Right renal pelvis (tissue), 4 donors: ENCODE measurements at regions not wholly inside any gene's neighbourhood (a gene's known extent, or its start where the extent isn't known, plus 50 kb on each side); places are given as distances from the start of the nearest gene placed in this dataset.

ENCODE experiments used
- DNase-seq, 4 donors: peaks; one replicate each; pipeline ENCODE4 v3.0.0-alpha.2; 2013; ENCODE audit warnings: low read depth in 4 of 4, low spot score in 3 of 4, missing footprints in 1 of 4

- no peak for DNase-seq
Observed at GRCh38 chr5:5826911-5827310, 404.4 kb downstream of the ICE1 start.

GRCh38 chr5:5822729-5823257, 400.3 kb downstream of the ICE1 start:
- no peak for DNase-seq

DNA sequence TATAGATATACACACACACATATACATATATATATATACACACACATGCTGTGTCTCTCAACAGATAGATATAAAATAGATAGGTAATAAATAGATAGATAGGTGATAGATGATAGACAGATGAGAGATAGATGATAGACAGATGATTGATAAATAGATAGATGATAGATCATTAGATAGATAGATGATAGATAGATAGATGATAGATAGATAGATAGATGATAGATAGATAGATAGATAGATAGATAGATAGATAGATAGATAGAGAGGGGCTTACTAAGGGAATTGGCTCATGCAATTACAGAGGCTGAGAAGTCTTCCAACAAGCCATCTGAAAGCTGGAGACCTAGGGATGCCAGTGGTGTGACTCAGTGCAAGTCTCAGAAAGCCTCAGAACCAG, 394.5 kb downstream of the ICE1 start:
- DNase-seq = no peak

- no peak for DNase-seq
Observed at GRCh38 chr5:5813441-5813840, 391.0 kb downstream of the ICE1 start.

DNA sequence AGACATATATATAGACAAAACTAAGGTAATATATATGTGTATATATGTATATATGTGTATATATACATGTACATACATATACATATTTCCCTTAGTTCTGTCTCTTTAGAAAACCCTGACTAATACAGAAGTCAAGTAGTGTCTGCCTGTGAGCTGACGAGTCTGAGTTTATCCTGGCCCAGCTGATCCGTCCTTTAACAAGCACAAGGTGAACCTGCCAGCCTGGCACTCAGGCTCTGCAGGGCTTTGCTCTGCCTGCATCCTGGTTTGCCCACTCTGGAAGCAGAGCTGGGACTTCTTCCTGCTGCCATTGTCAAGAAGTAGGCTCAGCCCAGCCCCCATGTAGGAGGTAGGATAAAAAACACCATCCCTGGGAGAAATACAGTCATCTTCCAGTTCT, 388.0 kb downstream of the ICE1 start:
- no peak for DNase-seq

- DNase-seq = no peak
Observed at GRCh38 chr5:5805916-5806315, 383.4 kb downstream of the ICE1 start.

- DNase-seq = no peak
Observed at GRCh38 chr5:5804478-5805233, 382.2 kb downstream of the ICE1 start.

GRCh38 chr5:5800801-5801761, 378.6 kb downstream of the ICE1 start:
- DNase-seq = no peak

GRCh38 chr5:5799826-5800225, 377.3 kb downstream of the ICE1 start:
- no peak for DNase-seq

DNA sequence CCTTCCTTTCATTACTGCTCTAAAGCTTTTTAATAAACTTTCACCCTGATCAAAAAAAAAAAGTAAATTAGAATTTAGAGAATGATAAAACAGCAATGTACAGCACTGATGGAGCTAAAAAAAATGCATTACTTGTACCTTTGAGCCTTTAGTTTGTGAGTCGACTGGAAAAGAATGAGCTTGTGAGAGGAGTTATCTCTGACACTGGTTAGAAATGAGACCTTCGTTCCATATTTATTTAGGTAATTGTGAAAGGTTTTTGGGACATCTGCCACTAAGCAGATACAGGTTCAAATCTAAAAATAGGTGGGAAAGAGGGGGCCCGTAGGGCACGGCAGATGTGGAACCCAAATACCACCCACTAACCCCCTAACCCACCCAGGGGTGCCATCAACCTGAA, 376.8 kb downstream of the ICE1 start:
- no peak for DNase-seq

- DNase-seq = no peak
Observed at GRCh38 chr5:5798462-5798861, 376.0 kb downstream of the ICE1 start.

- no peak for DNase-seq
Observed at GRCh38 chr5:5798041-5798440, 375.6 kb downstream of the ICE1 start.

- DNase-seq = no peak
Observed at GRCh38 chr5:5795074-5795771, 372.7 kb downstream of the ICE1 start.

GRCh38 chr5:5794118-5794560, 371.7 kb downstream of the ICE1 start:
- no peak for DNase-seq

- no peak for DNase-seq
Observed at GRCh38 chr5:5793242-5794117, 371.0 kb downstream of the ICE1 start.

- DNase-seq = no peak
Observed at GRCh38 chr5:5792106-5792505, 369.6 kb downstream of the ICE1 start.

DNA sequence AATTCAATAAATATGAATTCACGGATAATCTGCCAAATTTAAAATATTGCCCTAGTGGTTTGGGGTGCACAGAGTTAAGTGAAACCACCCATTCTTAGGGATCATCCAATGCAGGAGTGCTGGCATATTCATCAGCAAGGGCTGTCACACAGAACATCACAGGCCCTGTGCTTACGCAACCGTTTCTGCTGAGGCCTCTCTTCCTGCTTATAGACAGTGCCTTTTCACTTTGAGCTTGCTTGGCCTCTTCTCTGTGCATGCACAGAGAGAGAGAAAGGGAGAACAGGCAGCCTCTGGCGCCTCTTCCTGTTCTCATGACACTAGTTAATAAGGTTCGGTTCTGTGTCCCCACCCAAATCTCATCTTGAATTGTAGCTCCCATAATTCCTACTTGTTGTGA, 366.3 kb downstream of the ICE1 start:
- DNase-seq = no peak

DNA sequence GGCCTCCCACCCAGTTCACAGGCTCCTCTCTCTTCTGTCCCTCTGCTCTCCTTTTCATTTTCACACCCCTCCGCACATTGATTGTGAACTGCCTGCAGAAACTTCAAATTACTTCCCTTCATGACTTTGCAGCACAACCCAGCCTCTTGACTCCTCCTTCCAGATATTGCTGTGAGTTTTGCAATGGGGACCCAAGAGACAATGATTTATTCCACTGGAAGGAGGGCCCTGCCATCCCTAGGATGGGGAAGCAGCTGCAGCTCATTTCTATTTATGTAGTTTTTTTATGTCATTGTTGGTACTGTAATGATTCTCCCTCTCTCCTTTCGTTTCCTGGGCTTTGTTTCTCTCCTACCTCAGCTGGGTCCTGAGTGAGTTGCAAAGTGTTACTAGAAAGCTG, 364.9 kb downstream of the ICE1 start:
- DNase-seq = no peak

- no peak for DNase-seq
Observed at GRCh38 chr5:5784101-5784500, 361.6 kb downstream of the ICE1 start.

DNA sequence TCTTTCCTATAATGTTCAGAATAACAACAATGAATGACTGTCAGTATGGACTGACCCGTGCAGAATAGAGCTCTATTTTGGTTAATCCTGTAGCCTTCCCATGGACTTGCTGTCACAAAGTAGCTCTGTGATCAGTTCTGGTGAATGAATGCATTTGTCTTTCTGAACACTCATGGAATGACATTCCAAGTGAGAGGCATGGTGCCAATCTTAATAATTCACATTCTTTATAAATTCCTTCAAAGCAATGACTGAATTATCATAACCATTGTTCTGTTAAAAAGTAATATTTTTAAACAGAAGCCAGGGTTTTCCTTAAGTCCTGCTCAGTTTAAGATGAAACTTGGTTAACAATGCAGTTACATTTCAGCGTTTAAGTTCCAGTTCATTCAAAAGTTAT, 360.5 kb downstream of the ICE1 start:
- DNase-seq = no peak
